ENCODE measurements at regions not wholly inside any gene's neighbourhood (a gene's known extent, or its start where the extent isn't known, plus 50 kb on each side); places are given as distances from the start of the nearest gene placed in this dataset.
"Not testable (repeated sequence)": the region's sequence is repeated elsewhere in the genome, so short reads cannot be mapped to it uniquely, and the experiment has no call there.

- no peaks in the 10 kb centered on the region for H3K36me3 ChIP-seq (ENCODE audit: insufficient read depth, low read length)
- H2AFZ ChIP-seq (ENCODE audit: low read length) = no peak overlapping the region
- no peaks in the 10 kb centered on the region for H4K20me1 ChIP-seq (ENCODE audit: insufficient read depth, low read length)
- no peak overlapping the region for H3K27ac ChIP-seq (ENCODE audit: low read depth, low read length)
- no peak for TF ChIP-seq CTCF (IDR thresholded peaks at IDR 0.05; ENCODE audit: extremely low read depth, low read depth, low read length)
- no peak for DNase-seq (ENCODE audit: insufficient read length, low spot score, missing footprints)
- no peak overlapping the region for H3K4me2 ChIP-seq (ENCODE audit: insufficient read depth, low read length)
- no peak overlapping the region for H3K4me3 ChIP-seq (ENCODE audit: insufficient read depth, low read length)
- H3K79me2 ChIP-seq (ENCODE audit: insufficient read depth, low read length) = no peaks in the 10 kb centered on the region
- no peaks in the 10 kb centered on the region for H3K4me1 ChIP-seq (ENCODE audit: insufficient read depth, low read length)
- no peaks in the 10 kb centered on the region for H3K27me3 ChIP-seq (ENCODE audit: insufficient read depth, low read length)
- H3K9me3 ChIP-seq (ENCODE audit: low read depth, low read length) = no peaks in the 10 kb centered on the region
These were observed 131.2 kb downstream of the HS3ST3B1 start for GRCh38 chr17:14432079-14432478.

GRCh38 chr17:14429084-14429483 lies 128.2 kb downstream of the HS3ST3B1 start:
- no peak overlapping the region for H3K27ac ChIP-seq (ENCODE audit: low read depth, low read length)
- no peak for TF ChIP-seq CTCF (IDR thresholded peaks at IDR 0.05; ENCODE audit: extremely low read depth, low read depth, low read length)
- no peak for DNase-seq (ENCODE audit: insufficient read length, low spot score, missing footprints)
- H3K4me1 ChIP-seq (ENCODE audit: insufficient read depth, low read length) = no peaks in the 10 kb centered on the region
- H3K36me3 ChIP-seq (ENCODE audit: insufficient read depth, low read length) = no peaks in the 10 kb centered on the region
- no peak overlapping the region for H3K4me2 ChIP-seq (ENCODE audit: insufficient read depth, low read length)
- no peaks in the 10 kb centered on the region for H3K79me2 ChIP-seq (ENCODE audit: insufficient read depth, low read length)
- no peaks in the 10 kb centered on the region for H4K20me1 ChIP-seq (ENCODE audit: insufficient read depth, low read length)
- no peaks in the 10 kb centered on the region for H3K27me3 ChIP-seq (ENCODE audit: insufficient read depth, low read length)
- H3K9me3 ChIP-seq (ENCODE audit: low read depth, low read length) = no peaks in the 10 kb centered on the region
- no peak overlapping the region for H2AFZ ChIP-seq (ENCODE audit: low read length)
- H3K4me3 ChIP-seq (ENCODE audit: insufficient read depth, low read length) = no peak overlapping the region

- Histone ChIP-seq H3K27me3 (ENCODE audit: insufficient read depth, low read length) (no peaks in the 10 kb centered on the region), H4K20me1 (ENCODE audit: insufficient read depth, low read length) (no peaks in the 10 kb centered on the region), H3K4me1 (ENCODE audit: insufficient read depth, low read length) (no peaks in the 10 kb centered on the region), H3K4me3 (ENCODE audit: insufficient read depth, low read length) (no peak overlapping the region), H3K9me3 (ENCODE audit: low read depth, low read length) (no peaks in the 10 kb centered on the region), H3K4me2 (ENCODE audit: insufficient read depth, low read length) (no peak overlapping the region), H3K79me2 (ENCODE audit: insufficient read depth, low read length) (no peaks in the 10 kb centered on the region), H2AFZ (ENCODE audit: low read length) (no peak overlapping the region), H3K27ac (ENCODE audit: low read depth, low read length) (no peak overlapping the region), H3K36me3 (ENCODE audit: insufficient read depth, low read length) (no peaks in the 10 kb centered on the region)
- no peak for DNase-seq (ENCODE audit: insufficient read length, low spot score, missing footprints)
- no peak for TF ChIP-seq CTCF (IDR thresholded peaks at IDR 0.05; ENCODE audit: extremely low read depth, low read depth, low read length)
These were observed 127.8 kb downstream of the HS3ST3B1 start for GRCh38 chr17:14428648-14429029.

GRCh38 chr17:14427900-14428647 lies 127.2 kb downstream of the HS3ST3B1 start:
- Histone ChIP-seq H3K27me3 (ENCODE audit: insufficient read depth, low read length) (no peaks in the 10 kb centered on the region), H3K4me3 (ENCODE audit: insufficient read depth, low read length) (no peak overlapping the region), H3K9me3 (ENCODE audit: low read depth, low read length) (no peaks in the 10 kb centered on the region), H3K4me1 (ENCODE audit: insufficient read depth, low read length) (no peaks in the 10 kb centered on the region), H3K27ac (ENCODE audit: low read depth, low read length) (no peak overlapping the region), H3K4me2 (ENCODE audit: insufficient read depth, low read length) (peak overlapping the region; percentile 13), H2AFZ (ENCODE audit: low read length) (peak overlapping the region; percentile 58), H4K20me1 (ENCODE audit: insufficient read depth, low read length) (no peaks in the 10 kb centered on the region), H3K36me3 (ENCODE audit: insufficient read depth, low read length) (no peaks in the 10 kb centered on the region), H3K79me2 (ENCODE audit: insufficient read depth, low read length) (no peaks in the 10 kb centered on the region)
- no peak for TF ChIP-seq CTCF (IDR thresholded peaks at IDR 0.05; ENCODE audit: extremely low read depth, low read depth, low read length)
- no peak for DNase-seq (ENCODE audit: insufficient read length, low spot score, missing footprints)

GRCh38 chr17:14423156-14423555 lies 122.3 kb downstream of the HS3ST3B1 start:
- H3K9me3 ChIP-seq (ENCODE audit: low read depth, low read length); H4K20me1 ChIP-seq (ENCODE audit: insufficient read depth, low read length); H3K36me3 ChIP-seq (ENCODE audit: insufficient read depth, low read length); H3K4me1 ChIP-seq (ENCODE audit: insufficient read depth, low read length); H3K4me2 ChIP-seq (ENCODE audit: insufficient read depth, low read length); H3K27ac ChIP-seq (ENCODE audit: low read depth, low read length); DNase-seq (ENCODE audit: insufficient read length, low spot score, missing footprints); H3K27me3 ChIP-seq (ENCODE audit: insufficient read depth, low read length); H3K79me2 ChIP-seq (ENCODE audit: insufficient read depth, low read length); H2AFZ ChIP-seq (ENCODE audit: low read length); H3K4me3 ChIP-seq (ENCODE audit: insufficient read depth, low read length): not testable (repeated sequence)
